CD4-positive, alpha-beta T cell treated with Interferon alpha-2 for 1 hour (primary cell): ENCODE measurements at regions not wholly inside any gene's neighbourhood (a gene's known extent, or its start where the extent isn't known, plus 50 kb on each side); places are given as distances from the start of the nearest gene placed in this dataset.
"Not testable (repeated sequence)": the region's sequence is repeated elsewhere in the genome, so short reads cannot be mapped to it uniquely, and the experiment has no call there.

Experiments used
- DNase-seq, 2 donors: peaks; one replicate each; pipeline ENCODE4 v3.0.0-alpha.2; 2020 to 2022

GRCh38 chr4:3631544-3632266 is 99.5 kb upstream of the LRPAP1 start:
- not testable (repeated sequence) for DNase-seq

GRCh38 chr4:3630598-3631543 is 98.6 kb upstream of the LRPAP1 start:
- DNase-seq: no peak

GRCh38 chr4:3630136-3630597 is 97.9 kb upstream of the LRPAP1 start:
- no peak for DNase-seq

- no peak for DNase-seq
Observed at GRCh38 chr4:3629665-3630064, 97.4 kb upstream of the LRPAP1 start.

- DNase-seq: not testable (repeated sequence)
Observed at GRCh38 chr4:3629176-3629575, 97.0 kb upstream of the LRPAP1 start.

GRCh38 chr4:3628868-3629175 is 96.6 kb upstream of the LRPAP1 start:
- DNase-seq: no peak

- not testable (repeated sequence) for DNase-seq
Observed at GRCh38 chr4:3627967-3628867, 96.0 kb upstream of the LRPAP1 start.

GRCh38 chr4:3627456-3627855 is 95.2 kb upstream of the LRPAP1 start:
- DNase-seq: not testable (repeated sequence)

- not testable (repeated sequence) for DNase-seq
Observed at GRCh38 chr4:3626131-3626884, 94.1 kb upstream of the LRPAP1 start.

GRCh38 chr4:3625286-3625875 is 93.2 kb upstream of the LRPAP1 start:
- not testable (repeated sequence) for DNase-seq

- not testable (repeated sequence) for DNase-seq
Observed at GRCh38 chr4:3623809-3624329, 91.6 kb upstream of the LRPAP1 start.

- no peak for DNase-seq
Observed at GRCh38 chr4:3623106-3623505, 90.9 kb upstream of the LRPAP1 start.

GRCh38 chr4:3620365-3620764 is 88.1 kb upstream of the LRPAP1 start:
- peak in 1 of 2 donors; percentile 31 for DNase-seq

- DNase-seq: not testable (repeated sequence)
Observed at GRCh38 chr4:3619698-3620097, 87.5 kb upstream of the LRPAP1 start.

GRCh38 chr4:3618341-3618740 is 86.1 kb upstream of the LRPAP1 start:
- DNase-seq: not testable (repeated sequence)

GRCh38 chr4:3615386-3616286 is 83.4 kb upstream of the LRPAP1 start:
- DNase-seq: no peak

- no peak for DNase-seq
Observed at GRCh38 chr4:3614731-3614980, 82.4 kb upstream of the LRPAP1 start.

GRCh38 chr4:3613967-3614730 is 81.9 kb upstream of the LRPAP1 start:
- DNase-seq: no peak

- DNase-seq: no peak
Observed at GRCh38 chr4:3612934-3613333, 80.7 kb upstream of the LRPAP1 start.

GRCh38 chr4:3612281-3612680 is 80.1 kb upstream of the LRPAP1 start:
- DNase-seq: no peak
